Stomach (tissue), 4 donors: ENCODE measurements at regions not wholly inside any gene's neighbourhood (a gene's known extent, or its start where the extent isn't known, plus 50 kb on each side); places are given as distances from the start of the nearest gene placed in this dataset.

ENCODE experiments used
- EP300 ChIP-seq: sonication (generic); formaldehyde crosslinking; IDR thresholded peaks from one replicate; pipeline ENCODE4 v1.6.1; 2017; ENCODE audit warnings: antibody characterized with exemption
- TF ChIP-seq, protein P1 (sequence below), 7 experiments: fragments of 450-650 bp in 4 of 7; fragments of 200-600 bp in 3 of 7; sonication (generic) in 3 of 7; IDR thresholded peaks; one replicate each; pipeline ENCODE4 v1.5.1; 2016 to 2019; ENCODE audit warnings: antibody characterized with exemption in 7 of 7, control low read depth in 2 of 7, mild to moderate bottlenecking in 1 of 7

GRCh38 chr7:18425227-18425626, 70.3 kb upstream of the HDAC9 start:
- TF ChIP-seq, protein P1, sequence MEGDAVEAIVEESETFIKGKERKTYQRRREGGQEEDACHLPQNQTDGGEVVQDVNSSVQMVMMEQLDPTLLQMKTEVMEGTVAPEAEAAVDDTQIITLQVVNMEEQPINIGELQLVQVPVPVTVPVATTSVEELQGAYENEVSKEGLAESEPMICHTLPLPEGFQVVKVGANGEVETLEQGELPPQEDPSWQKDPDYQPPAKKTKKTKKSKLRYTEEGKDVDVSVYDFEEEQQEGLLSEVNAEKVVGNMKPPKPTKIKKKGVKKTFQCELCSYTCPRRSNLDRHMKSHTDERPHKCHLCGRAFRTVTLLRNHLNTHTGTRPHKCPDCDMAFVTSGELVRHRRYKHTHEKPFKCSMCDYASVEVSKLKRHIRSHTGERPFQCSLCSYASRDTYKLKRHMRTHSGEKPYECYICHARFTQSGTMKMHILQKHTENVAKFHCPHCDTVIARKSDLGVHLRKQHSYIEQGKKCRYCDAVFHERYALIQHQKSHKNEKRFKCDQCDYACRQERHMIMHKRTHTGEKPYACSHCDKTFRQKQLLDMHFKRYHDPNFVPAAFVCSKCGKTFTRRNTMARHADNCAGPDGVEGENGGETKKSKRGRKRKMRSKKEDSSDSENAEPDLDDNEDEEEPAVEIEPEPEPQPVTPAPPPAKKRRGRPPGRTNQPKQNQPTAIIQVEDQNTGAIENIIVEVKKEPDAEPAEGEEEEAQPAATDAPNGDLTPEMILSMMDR (IDR thresholded peaks at IDR 0.05) = no peak
- TF ChIP-seq EP300 = no peak
